HL-60 (cell line): ENCODE measurements at regions not wholly inside any gene's neighbourhood (a gene's known extent, or its start where the extent isn't known, plus 50 kb on each side); places are given as distances from the start of the nearest gene placed in this dataset.

Experiments used
- CTCF ChIP-seq: IDR thresholded peaks from one replicate; pipeline ENCODE4 v1.5.1; 2011; ENCODE audit warnings: low read length, control low read depth, inconsistent platforms; ENCODE audit not compliant: insufficient read depth
- GABPA ChIP-seq: IDR thresholded peaks from 2 replicates; pipeline ENCODE4 v1.6.1; 2012; ENCODE audit warnings: low read depth
- POLR2AphosphoS5 ChIP-seq: IDR thresholded peaks from 2 replicates; pipeline ENCODE4 v1.6.1; 2012; ENCODE audit warnings: low read depth
- SPI1 ChIP-seq: IDR thresholded peaks from 2 replicates; pipeline ENCODE4 v1.6.1; 2012; ENCODE audit warnings: low read depth, mild to moderate bottlenecking, borderline replicate concordance

DNA sequence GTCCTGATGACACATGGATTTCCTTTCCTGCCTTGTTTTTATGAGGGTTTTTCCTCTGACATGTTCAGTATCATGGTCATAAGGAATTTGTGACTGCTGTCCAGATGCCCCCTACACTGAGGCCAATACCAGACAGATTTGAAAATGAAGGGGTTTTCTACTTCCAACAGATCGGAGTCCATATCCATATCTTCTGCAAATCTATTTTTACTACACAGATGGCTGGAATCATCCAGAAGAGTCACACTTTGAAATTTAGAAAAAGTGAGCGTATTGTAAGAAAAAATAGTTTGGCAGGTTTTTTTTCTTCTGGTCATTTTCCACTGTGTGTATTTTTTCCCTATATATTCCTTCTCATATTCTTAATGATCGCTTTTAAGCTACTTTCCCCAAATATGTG, 197.5 kb upstream of the LRRC3B start:
- TF ChIP-seq CTCF (no peak), GABPA (no peak), SPI1 (no peak), POLR2AphosphoS5 (no peak)
